ENCODE measurements at regions not wholly inside any gene's neighbourhood (a gene's known extent, or its start where the extent isn't known, plus 50 kb on each side); places are given as distances from the start of the nearest gene placed in this dataset.
A peak's percentile ranks its signal among the peaks of the same experiment; 100 is the strongest.
"Not testable (repeated sequence)": the region's sequence is repeated elsewhere in the genome, so short reads cannot be mapped to it uniquely, and the experiment has no call there.

GRCh38 chr4:56139241-56139827 lies 190.6 kb downstream of the CEP135 start:
- Histone ChIP-seq H3K4me3 (ENCODE audit: low read length in 3 of 3) (no peak overlapping the region), H3K4me1 (ENCODE audit: control insufficient read depth in 2 of 3, insufficient read depth in 2 of 3, low read depth in 1 of 3, low read length in 3 of 3) (peaks cover 0 to 3% (median 0%) of the 10 kb centered on the region in 3 donors), H3K27me3 (ENCODE audit: control insufficient read depth, insufficient read depth, low read length) (no peaks in the 10 kb centered on the region), H3K9ac (ENCODE audit: low read length in 3 of 3) (no peak overlapping the region), H3K36me3 (ENCODE audit: control insufficient read depth in 2 of 3, insufficient read depth in 3 of 3, low read length in 3 of 3) (no peaks in the 10 kb centered on the region), H3K27ac (ENCODE audit: low read depth in 2 of 2, low read length in 2 of 2) (no peak overlapping the region), H3K9me3 (ENCODE audit: control insufficient read depth in 2 of 3, insufficient read depth in 1 of 3, low read length in 3 of 3) (no peaks in the 10 kb centered on the region)
- intact Hi-C loops (cut with DNase I) = no loop called here
- TF ChIP-seq CTCF (IDR thresholded peaks at IDR 0.05; ENCODE audit: borderline replicate concordance, extremely low read depth, insufficient read depth) = no peak
- DNase-seq (no peak), FAIRE-seq (no peak)

GRCh38 chr4:56134834-56135233 lies 186.1 kb downstream of the CEP135 start:
- H3K4me3 ChIP-seq (ENCODE audit: low read length in 3 of 3); H3K36me3 ChIP-seq (ENCODE audit: control insufficient read depth in 2 of 3, insufficient read depth in 3 of 3, low read length in 3 of 3); H3K9ac ChIP-seq (ENCODE audit: low read length in 3 of 3); intact Hi-C loops (cut with DNase I); H3K27me3 ChIP-seq (ENCODE audit: control insufficient read depth, insufficient read depth, low read length); H3K27ac ChIP-seq (ENCODE audit: low read depth in 2 of 2, low read length in 2 of 2); FAIRE-seq; H3K9me3 ChIP-seq (ENCODE audit: control insufficient read depth in 2 of 3, insufficient read depth in 1 of 3, low read length in 3 of 3); H3K4me1 ChIP-seq (ENCODE audit: control insufficient read depth in 2 of 3, insufficient read depth in 2 of 3, low read depth in 1 of 3, low read length in 3 of 3): not testable (repeated sequence)
- DNase-seq = peak in 2 of 5 donors; percentile 19 to 28

DNA sequence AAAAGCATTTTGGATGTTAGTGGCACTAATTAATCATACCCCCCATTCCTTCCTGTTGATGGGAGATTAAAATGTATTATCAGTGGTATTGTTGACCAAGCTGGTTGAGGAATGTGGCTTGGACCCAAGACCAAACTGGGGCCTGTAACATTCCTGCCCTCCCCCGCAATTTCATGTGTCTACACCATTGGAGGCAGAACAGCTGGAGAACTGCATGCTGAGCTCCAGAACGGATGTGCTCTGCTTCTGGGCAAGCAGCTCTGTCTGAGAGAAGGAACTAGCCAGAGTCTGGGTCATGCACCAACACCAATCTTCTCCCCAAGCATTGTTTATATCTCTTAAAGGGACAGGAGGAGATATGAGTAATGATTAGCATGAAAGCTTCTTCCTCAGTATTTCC lies 185.5 kb downstream of the CEP135 start:
- no peak overlapping the region for H3K4me3 ChIP-seq (ENCODE audit: low read length in 3 of 3)
- no peaks in the 10 kb centered on the region for H3K9me3 ChIP-seq (ENCODE audit: control insufficient read depth in 2 of 3, insufficient read depth in 1 of 3, low read length in 3 of 3)
- H3K36me3 ChIP-seq (ENCODE audit: control insufficient read depth in 2 of 3, insufficient read depth in 3 of 3, low read length in 3 of 3) = no peaks in the 10 kb centered on the region
- no peak for TF ChIP-seq CTCF (IDR thresholded peaks at IDR 0.05; ENCODE audit: borderline replicate concordance, extremely low read depth, insufficient read depth)
- FAIRE-seq (no peak), DNase-seq (peak; percentile 61 to 91 (median 72))
- peaks cover 0 to 1% (median 0%) of the 10 kb centered on the region in 3 donors for H3K4me1 ChIP-seq (ENCODE audit: control insufficient read depth in 2 of 3, insufficient read depth in 2 of 3, low read depth in 1 of 3, low read length in 3 of 3)
- H3K27ac ChIP-seq (ENCODE audit: low read depth in 2 of 2, low read length in 2 of 2) = no peak overlapping the region
- no peaks in the 10 kb centered on the region for H3K27me3 ChIP-seq (ENCODE audit: control insufficient read depth, insufficient read depth, low read length)
- H3K9ac ChIP-seq (ENCODE audit: low read length in 3 of 3) = no peak overlapping the region
- intact Hi-C loops (cut with DNase I) = no loop called here

DNA sequence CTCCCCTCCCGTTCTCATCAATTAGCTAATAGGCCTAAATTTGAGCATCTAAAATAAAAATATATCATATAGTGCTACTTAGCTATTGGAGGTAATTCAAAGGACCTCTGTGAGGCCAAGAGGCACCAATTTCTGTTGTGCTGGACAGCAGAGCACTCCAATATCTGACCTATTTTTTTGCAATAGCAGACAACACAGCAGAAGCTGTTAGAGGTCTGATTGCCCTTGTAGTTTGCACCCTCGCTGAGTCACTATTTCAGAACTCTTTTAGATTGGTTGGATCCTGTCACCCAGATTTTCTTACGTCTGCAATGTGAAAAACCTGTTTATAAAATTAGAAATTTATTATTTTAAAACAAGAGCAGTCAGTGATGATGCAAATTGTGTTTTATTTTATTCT lies 184.1 kb downstream of the CEP135 start:
- TF ChIP-seq CTCF (IDR thresholded peaks at IDR 0.05; ENCODE audit: borderline replicate concordance, extremely low read depth, insufficient read depth) = no peak
- Histone ChIP-seq H3K9me3 (ENCODE audit: control insufficient read depth in 2 of 3, insufficient read depth in 1 of 3, low read length in 3 of 3) (no peaks in the 10 kb centered on the region), H3K36me3 (ENCODE audit: control insufficient read depth in 2 of 3, insufficient read depth in 3 of 3, low read length in 3 of 3) (no peaks in the 10 kb centered on the region), H3K9ac (ENCODE audit: low read length in 3 of 3) (no peak overlapping the region), H3K27ac (ENCODE audit: low read depth in 2 of 2, low read length in 2 of 2) (no peak overlapping the region), H3K4me1 (ENCODE audit: control insufficient read depth in 2 of 3, insufficient read depth in 2 of 3, low read depth in 1 of 3, low read length in 3 of 3) (no peaks in the 10 kb centered on the region), H3K27me3 (ENCODE audit: control insufficient read depth, insufficient read depth, low read length) (no peaks in the 10 kb centered on the region), H3K4me3 (ENCODE audit: low read length in 3 of 3) (no peak overlapping the region)
- no peak for DNase-seq
- no peak for FAIRE-seq
- intact Hi-C loops (cut with DNase I) = no loop called here

DNA sequence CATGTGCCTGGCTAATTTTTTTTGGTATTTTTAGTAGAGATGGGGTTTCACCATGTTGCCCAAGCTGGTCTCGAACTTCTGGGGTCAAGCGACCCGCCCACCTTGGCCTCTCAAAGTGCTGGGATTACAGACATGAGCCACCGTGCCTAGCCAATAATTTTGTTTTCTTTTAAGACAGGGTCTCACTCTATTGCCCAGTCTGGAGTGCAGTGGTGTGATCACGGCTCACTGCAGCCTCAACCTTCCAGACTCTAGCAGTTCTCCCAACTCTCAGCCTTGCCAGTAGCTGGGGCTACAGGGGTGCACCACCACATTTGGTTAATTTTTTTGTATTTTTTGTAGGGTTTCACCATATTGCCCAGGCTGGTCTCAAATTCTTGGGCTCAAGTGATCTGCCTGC lies 183.4 kb downstream of the CEP135 start:
- H3K4me3 ChIP-seq (ENCODE audit: low read length in 3 of 3); H3K9ac ChIP-seq (ENCODE audit: low read length in 3 of 3); DNase-seq; H3K27ac ChIP-seq (ENCODE audit: low read depth in 2 of 2, low read length in 2 of 2); intact Hi-C loops (cut with DNase I); H3K4me1 ChIP-seq (ENCODE audit: control insufficient read depth in 2 of 3, insufficient read depth in 2 of 3, low read depth in 1 of 3, low read length in 3 of 3); H3K27me3 ChIP-seq (ENCODE audit: control insufficient read depth, insufficient read depth, low read length); H3K36me3 ChIP-seq (ENCODE audit: control insufficient read depth in 2 of 3, insufficient read depth in 3 of 3, low read length in 3 of 3); FAIRE-seq; H3K9me3 ChIP-seq (ENCODE audit: control insufficient read depth in 2 of 3, insufficient read depth in 1 of 3, low read length in 3 of 3): not testable (repeated sequence)
